Activated CD4-positive, alpha-beta T cell treated with anti-CD3 and anti-CD28 coated beads, Interleukin-2, amount 50 U/mL, for 48 hours (primary cell): ENCODE measurements at regions not wholly inside any gene's neighbourhood (a gene's known extent, or its start where the extent isn't known, plus 50 kb on each side); places are given as distances from the start of the nearest gene placed in this dataset.

Experiments
- DNase-seq, 2 experiments: peaks; one replicate each; pipeline ENCODE4 v3.0.0-alpha.2; 2020

DNA sequence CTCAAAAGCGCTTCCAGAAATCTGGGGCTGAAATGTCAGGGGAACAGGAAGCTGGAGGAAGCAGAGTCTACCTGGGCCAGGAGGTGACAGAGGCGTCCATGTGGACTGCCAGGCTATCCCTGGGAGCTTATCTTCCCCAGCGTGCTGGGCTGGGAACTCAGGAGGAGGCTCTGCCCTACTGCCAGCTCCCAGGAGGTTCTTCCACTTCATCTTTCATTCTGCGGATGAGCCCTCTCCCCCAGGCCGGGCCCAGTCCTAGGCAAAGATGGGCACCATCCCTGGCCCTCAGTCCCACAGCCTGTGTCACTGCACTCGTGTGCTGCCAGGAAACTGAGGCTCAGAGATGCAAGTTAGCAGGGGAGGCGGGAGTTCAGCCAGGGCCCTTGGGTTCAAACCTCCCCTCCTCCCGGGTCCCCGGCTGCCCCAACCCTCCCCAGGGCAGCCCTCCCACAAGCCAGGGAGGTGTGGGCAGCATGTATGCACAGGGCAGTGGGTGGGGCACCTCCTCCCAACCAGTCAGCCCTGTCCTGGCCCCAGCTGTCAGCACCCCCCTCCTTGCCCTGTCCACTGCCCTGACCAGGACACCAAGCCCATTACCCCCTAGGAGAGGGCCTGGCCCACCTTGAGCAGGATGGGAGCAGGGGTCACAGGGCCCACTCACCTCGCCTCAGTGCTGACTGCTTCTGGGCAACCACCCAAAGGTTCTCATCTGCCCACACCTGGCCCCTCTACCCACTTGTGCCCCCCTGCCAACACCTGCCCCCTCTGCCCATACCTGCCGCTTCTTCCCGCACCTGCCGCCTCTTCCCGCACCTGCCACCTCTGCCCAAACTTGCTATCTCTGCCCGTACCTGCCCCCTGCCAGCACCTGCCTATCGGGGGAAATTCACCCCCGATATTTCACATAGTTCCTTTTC is 226.0 kb downstream of the NPHP4 start:
- DNase-seq, result no peak

DNA sequence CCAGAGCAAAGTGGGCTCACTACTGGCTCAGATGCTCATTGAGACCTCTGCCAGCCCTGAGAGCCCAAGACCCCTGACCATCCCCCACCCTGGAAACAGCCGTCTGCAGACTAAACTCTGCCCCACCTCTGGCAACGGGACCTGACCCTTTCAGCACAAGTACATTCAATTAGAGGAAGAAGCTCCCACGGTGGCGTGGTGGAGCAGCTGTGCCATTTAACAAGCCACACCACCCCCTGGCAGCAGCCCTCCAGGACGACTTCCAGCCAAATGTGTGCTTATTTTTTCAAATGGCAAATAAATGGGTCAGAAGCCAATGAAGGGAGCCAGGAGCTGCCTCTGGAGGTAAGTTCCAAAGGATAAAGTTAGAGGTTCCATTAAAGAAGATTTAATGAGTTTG is 226.7 kb downstream of the NPHP4 start:
- DNase-seq, result no peak

DNA sequence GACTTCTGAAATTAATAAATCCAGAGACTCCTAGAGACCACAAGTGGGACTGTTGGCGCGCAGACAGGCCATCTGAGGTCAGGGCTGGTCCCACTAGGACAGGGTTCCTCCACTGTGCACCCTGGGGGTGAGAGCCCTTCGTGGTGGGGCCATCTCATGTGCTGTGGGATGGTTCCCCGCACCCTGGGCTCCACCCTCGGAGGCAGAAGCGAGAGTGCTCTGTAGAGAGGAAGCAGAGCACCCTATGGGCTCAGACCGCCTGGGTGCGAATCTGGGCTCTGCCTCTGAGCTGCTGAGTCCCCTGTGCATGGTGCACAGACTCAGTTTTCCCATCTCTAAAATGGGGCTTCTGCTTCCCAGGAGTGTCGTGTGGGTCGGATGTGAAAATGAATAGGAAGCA is 227.3 kb downstream of the NPHP4 start:
- DNase-seq, result no peak

DNA sequence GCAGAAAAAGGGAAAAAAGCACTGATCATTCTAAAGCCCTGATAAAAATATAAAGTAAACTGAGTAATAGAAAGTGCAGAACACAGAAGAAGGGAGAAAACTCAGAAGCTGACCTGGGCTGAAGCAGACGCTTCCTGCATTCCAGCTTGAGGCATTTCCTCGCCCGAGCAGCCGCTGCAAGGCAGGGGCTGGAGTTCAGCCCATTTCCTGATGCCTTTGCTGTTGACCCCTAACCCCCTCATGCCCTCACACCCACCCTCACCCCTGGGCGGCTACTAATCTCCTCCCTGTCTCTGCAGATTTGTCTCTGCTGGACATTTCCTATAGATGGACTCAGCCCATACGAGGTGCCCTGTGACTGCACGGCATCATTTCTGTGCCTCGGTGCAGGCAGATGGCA is 227.8 kb downstream of the NPHP4 start:
- DNase-seq, result no peak

DNA sequence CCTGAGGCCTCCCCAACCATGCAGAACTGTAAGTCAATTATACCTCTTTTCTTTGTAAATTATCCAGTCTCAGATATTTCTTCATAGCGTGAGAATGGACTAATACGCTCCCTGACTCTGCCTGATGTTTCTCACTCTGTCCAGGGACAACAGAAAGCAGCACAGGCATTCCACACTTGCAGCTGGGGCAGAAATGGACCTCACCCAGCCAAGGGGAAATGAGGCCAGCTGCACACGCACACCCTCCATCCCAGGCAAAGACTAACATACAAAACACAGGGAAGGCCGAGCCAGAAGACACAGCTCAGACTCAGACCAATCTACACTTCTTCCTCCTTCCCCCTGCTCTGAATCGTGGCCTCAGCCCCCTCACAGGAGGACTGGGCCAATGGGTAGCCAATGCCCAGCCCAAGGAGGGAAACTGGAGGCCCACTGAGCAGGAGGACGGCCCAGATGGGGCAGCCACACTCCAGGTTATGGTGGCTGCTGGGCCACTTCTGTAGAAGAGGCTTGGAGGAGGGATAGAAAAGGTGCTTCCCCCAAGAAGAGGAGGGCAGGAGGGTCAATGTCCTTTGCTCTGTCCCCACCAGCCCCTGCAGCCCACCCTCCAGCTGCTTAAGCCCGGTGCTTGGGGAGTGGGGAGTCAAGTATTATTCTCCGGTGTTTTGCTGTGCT is 228.4 kb downstream of the NPHP4 start:
- no peak for DNase-seq

DNA sequence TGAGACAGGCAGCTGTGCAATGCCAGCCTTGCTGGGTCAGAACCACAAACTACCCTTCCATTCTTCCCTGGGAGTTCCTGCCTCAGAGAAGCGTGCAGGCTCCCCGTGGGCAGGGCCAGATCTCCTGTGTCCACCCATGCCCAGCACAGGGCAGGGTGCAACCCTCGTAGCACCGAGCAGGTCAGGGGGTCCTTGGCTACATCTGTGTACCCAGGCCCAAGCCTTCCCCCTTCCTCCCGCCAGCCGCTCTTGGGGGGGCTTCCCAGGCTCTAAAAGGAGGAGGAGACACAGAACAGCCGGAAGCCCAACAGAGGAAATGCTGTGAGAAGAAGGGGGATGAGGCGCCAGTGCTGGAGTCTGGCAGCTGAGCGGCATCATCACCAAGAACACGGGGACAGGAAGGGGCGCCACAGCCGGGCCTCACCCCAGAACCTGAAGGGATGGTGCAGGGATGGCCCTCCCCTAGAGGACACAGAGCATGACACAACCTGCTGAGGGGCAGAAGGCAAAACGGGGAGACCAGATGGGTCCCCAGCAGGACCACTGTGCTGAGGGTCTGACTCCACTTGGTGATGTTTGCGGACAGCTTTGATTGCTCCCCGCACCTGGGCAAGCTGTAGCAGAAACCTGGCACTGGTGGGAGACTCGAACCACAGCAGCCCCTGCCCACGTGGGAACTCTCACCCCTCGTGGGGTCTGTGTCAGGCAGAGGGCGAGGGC is 233.2 kb downstream of the NPHP4 start:
- no peak for DNase-seq

DNA sequence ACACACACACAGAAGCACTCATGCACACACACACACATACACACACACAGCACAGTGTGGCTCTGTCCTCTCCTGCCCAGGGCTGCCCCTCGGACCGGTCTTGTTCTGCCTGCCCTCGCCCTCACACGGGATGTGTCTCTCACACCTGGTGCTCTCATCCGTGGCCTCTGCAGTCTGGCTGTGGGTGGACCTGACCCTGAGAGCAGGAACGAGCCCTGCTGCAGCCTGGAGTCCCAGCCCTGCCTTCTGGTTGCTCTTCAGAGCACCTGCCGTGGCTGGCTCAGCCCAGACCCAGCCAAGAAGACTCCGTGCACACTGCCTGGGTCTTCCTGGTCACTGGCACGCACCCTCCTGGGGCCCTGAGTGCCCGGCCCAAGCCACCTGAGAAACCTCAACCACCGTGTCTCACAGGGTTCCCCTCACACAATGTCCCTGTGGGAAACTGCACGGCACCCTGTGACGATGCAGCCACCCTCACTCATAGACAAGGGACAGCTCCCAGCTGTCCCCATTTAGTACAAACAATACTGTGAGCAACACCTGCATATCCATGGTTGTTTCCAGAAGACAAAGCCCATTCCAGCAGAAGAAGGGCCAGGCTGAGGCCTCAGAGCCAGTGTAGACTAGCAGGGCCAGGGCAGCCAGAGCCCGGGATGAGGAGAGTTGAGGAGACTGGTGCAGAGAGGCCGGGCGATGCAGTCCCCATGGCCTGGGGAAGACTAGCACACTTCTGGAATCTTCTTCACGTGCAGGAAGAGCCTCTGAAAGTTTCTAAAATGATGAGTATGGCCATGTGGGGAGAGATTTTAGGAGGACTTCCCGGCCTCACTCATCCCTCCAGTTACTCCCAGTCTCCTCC is 234.0 kb downstream of the NPHP4 start:
- no peak for DNase-seq

DNA sequence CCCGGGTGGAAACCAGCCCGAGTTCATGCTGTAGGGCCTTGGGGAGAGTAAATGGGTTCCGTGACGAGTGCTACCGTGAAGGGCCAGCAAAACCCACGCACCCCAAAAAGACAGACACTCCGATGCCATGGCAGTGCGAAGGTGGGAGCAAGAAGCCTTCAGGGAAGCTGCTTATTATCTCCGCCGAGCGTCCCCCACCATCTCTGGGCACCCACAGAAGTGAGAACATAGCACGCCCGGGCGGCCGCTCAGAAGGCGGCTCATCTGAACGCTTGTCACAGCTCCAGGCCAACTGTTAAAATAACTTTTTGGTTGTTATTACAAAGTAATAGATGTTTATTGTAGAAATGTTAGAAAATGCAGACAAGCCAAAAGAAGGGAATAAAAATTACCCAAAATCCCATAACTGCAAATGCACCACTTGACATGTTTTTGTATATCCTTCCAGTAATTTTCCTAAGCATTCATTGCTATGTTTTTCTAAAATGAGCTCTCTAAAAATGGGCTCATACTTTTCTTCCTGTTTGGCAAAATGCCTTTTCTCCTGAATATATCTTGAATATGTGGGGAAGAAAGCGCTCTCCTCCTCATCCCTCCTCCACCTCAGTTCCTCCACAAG is 234.9 kb downstream of the NPHP4 start:
- no peak for DNase-seq

DNA sequence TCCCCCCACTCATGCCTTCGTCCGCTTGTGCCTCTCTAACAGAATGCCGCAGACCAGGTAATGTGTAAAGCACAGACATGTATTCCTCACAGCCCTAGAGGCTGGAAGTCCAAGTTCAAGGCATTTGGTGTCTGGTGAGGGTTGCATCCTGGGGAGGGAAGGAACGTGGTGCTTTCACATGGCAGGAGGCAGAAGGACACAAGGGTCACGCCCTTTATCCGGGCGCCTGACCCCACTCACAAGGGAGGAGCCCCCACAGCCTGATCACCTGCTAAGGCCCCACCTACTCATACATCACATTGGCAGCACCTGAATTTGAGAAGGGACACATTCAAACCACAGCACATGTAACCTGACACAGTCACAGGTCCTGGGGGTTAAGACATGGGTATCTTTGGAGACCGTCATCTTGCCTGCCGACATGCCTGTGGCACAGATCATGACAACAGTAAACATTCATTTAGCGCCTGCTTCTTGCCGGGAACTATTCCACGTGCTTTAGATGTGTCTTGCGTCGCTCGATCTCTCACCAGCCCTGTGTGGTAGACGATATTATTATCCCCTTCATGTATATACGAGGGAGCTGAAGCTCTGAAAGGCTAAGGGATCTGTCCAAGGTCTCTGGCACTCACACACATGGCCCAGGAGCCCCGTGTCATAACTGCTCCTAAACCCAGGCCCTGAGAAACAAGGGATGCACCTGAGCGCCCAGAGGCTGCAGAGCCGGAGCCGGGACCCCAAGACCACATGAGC is 235.6 kb downstream of the NPHP4 start:
- DNase-seq, result no peak

DNA sequence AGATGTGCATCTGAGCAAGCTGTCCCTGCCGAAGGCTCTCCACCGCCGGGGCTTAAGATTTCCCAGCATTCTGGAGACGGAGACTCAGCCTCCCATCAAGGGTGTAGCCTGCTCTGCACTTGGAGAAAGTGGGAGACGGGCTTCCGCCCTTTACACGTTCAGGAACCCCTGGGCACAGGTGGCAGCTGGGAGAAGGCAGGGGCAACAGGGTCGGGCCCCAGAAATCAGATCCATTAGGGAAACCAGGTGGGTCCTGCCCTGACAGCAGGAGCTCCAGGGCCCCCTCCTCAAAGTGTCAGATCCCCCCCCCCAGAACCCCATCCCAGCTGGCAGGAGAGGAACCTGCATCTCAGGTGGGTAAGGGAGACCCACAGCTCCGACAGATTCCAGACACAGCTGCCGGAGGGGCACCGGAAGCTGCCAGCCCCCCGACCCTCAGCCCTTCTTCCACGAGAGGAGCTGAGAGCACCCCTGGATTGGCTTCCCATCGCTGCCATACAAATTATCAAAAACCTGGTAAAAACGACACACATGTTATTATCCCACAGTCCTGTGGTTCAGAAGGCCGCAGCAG is 236.6 kb downstream of the NPHP4 start:
- no peak for DNase-seq

DNA sequence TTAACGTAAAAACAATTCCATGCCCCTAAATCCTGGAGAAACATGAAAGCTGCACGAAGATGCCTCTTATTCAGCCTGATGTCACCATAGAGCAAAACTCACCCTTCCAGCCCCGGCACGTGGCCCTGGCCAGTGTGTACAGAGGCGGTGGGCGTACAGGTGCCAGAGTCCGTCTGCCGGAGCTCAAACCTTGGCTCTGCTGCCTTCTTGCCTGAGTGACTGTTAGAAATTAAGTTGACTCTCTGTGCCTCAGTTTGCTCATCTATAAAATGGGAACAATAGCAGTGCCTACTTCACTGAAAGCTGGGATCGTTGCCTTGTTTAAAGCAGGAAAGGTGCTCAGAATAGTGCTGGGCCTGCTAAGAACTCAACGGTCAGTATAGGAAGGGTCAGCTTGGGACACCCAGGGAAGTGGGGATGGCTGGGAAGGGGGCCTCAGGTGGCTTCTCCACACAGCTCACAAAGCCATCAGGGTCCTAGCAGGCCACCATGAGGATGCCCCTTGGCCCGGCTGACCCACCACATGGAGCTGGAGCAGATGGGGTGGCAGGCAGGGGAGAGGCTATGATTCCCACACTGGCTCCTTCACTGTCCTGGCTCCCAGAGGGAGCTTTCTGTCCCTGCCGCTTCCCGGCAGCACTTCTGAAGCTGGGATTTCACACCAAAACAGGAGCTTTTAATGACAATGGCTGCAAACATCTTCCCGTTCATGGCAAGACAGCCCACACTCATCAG is 237.2 kb downstream of the NPHP4 start:
- DNase-seq, result no peak

DNA sequence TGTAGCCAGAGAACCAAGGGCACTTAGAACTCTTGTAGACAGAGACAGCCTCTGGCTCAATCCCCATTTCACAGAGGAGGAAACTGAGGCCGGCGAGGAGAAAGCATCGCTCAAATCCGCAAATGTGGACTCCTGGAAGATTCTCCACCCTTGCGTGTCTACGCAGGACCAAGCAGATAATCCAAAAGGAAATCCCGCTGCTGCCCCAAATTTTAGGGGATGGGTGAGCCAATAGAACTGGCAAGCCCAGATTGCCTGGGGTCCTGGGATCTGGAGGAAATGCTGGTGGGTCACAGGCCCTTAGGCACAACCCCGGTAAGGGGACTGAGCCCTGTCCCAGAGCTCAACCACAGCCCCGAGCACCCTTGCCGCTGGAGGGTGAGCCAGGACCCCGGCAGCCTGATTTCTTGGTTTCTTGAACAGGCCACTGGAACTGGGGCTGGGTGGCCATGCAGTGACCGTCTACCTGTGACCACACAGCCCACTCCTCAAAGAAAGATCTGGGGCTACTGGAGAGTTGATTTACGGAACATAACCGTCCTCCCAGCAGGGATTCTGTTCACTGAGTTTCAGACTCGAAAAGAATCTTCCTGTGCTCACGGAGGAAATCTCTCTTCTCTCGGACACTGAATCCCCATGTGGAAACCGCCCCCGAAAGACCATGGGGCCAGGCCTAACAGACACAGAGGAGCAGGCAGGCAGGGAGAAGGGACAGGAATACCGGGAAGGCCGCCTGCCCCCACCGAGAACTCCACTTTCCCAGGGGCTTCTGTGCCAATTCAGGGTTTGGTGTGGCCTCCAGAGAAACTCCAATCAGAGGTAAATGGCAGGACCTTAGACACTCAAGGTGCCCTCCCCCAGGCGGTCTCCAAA is 238.4 kb downstream of the NPHP4 start:
- no peak for DNase-seq

DNA sequence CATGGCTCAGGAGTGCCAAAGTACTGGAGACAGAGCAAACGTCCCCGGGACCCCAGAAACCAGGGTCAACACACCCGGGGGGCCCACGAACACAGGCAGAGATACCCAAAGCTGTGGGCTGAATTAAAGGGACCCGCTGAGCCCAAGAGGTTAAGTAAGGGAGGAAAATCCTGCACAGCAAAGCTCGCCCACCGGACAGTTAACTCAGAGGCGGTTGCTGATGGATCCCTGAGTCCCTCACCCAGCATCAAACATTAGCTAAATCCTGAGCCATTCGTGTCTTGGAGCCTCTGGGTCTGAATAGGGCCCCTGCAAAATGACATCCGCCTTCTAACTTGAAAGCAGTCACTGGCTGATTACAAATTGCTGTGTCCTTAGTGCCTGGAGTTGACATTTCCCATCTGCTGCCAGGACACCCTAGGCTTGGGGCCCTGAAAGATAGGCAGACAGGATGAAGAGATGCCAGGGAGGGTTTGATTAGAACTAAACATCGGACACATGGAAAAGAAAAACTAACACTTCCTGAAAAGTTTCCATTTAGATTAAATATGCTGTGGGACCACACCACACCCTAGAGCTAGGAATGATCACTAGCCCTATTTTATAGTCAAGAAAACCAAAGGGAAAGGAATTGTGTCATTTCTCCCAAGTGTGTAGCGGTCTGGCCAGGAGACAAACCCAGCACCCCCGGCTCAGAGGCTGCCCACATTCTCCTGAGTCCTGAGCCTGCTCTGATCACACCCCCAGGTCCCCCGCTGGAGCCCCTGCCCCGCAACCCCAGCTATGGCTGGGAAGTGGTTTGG is 239.3 kb downstream of the NPHP4 start:
- no peak for DNase-seq

DNA sequence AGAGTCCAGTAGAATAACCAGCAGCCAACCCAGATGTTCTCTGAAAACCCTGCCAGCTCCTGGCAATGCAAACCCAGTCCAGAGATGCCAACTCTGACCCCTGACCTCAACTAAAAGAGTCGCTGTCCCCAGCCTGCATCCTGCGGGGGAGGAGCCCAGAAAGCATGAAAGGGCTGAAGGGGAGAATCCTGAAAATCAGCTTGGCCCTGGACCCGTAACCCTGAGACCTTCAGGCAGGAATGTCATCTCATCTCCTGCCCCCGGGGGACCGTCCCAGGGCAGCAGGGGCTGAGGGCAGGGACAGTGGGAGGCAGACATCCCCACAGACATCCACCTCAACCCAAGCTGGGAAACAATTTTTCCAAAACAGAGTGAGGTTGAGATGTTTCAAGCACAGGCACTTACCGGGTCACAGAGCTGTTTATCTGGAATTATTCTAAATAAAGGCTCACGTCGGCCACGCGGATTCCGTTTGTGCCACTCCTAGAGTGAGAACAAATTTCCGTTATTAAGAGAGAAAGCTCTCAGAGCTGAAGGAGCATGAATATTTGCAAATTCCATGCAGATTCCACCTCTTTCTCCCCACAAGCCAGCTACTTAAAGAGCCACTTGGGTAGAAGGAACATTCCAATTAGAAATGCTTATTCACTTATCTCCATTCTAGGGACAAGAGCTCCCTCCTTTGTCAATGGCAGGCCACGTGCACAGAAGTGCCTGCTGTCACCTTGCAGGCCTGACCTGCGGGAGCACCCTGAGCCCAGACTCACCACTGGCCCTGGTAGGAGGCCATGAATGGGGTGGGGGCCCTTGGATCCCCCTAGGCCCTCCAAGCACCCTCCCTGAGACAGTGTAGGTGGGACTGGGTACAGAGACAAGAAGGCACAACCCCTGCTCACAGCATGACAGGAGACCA is 240.1 kb downstream of the NPHP4 start:
- DNase-seq, result no peak

DNA sequence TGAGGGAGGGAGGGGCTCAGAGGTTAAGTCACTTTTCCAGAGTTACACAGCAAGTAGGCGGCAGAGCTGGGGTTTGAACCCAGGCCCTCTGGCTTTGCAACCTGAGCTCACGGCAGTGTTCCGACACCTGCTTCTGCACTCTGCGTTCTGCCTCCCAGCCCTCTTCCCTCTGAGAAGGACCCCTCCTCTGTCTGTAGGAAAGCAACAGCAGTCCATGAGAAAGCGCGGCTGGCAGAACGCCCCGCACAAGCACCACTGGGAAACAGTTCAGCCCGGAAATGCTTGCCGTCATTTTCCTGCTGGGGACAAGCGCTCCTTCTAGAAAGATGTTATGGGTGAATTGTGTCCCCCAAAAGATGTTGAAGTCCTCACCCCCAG is 241.1 kb downstream of the NPHP4 start:
- no peak for DNase-seq

DNA sequence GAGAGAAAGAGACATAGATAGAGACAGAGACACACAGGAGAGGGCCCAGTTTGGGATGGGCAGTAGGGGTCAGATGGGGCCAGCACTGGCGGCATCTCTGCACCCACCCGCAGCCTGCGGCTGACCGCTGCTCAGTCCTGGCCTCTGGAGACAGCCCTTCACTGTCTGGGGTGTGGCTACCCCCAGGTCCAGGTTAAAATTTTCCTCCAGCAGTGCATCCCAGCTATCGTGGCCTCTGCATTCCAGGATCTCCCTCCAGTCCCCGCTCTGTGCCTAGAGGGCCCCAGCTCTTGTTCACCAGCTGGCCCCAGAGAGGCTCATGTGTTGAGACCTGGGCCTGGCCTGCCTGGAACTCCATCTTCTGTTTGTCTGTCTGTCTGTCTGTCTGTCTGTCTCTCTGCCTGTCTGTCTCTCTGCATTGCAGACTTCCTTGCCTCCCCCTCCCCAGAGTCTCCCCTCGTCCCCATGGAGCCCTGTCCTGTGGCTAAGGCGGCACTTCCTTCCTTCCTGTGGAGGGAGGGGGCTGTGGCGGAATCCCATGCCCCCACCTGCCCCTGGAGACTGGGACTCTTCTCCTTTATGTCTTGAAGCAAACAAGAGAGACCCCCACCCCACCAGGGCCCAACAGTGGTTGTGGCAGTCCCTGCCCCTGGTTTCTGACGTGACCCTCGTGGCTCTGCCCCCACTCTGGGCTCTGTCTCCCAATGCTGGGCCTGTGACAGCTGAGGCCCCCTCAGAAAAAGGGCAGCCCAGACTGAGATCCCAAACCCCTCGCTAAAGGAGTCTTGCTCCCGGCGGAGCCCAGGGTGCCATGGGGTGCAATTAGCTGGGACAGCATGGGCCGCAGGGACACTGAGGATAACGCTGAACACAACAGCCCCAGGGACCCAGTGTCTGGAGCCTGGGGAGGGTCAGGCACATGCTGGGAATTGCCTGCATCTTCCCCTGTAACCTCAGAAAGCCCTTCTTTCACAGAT is 241.8 kb downstream of the NPHP4 start:
- DNase-seq, result no peak
